NCI-H524 (cell line): ENCODE measurements at regions not wholly inside any gene's neighbourhood (a gene's known extent, or its start where the extent isn't known, plus 50 kb on each side); places are given as distances from the start of the nearest gene placed in this dataset.

ENCODE experiments used
- DNase-seq, 2 experiments: peaks; one replicate each; lab custom pipeline; 2025; lab: John Stamatoyannopoulos, UW

- DNase-seq = no peak
Measured at GRCh38 chr6:158249340-158249836, 62.9 kb upstream of the TULP4 start.

DNA sequence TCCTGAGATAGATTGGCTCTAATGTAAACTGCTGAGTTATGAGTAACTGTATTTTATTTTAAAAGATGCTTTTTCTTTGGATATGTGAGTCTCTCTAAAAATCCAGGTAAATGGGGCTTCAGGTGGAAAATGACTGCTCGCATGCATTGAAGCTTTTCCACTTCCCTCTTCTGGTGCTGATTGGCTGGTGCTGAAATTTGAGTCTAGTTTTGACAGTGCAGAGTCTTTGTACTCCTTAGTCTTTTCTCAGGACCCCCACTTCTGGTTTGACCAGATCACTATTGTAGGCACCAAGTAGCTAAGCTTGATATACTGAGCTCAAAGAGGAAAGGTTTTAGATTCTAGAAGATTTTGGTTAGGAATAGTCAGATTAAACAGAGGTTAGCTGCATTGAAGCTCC, 60.7 kb upstream of the TULP4 start:
- DNase-seq = no peak

GRCh38 chr6:158253248-158253647, 59.0 kb upstream of the TULP4 start:
- DNase-seq = peak; percentile 77 to 88

GRCh38 chr6:158255275-158255988, 56.8 kb upstream of the TULP4 start:
- DNase-seq = no peak

DNA sequence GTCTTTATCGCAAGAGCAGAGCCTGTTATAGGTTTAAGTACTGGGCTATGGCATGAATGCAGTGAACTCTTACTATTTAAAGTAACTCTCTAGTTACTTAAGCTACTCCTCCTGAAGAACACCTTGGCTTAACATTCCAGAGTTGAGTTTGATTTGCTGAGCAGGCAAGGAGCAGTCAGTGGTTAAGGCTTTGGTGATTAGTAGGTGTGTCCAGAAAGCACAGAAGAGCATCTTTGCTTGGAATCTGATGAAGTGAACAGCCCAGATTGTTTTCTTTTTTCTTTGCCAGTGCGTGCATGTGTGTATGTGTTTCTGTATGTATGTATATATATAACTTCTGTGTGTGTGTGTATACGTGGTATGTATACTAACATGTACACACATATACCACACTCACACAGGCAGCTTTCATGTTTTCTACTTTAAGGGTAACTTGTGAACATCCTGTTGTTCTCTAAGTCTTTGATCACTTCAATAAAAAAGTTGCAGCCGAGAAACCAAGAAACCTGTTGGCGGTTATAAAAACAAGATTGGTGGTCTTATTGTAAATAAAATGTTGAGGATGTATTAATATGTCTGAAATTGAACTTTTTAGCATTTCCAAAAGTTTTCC, 56.2 kb upstream of the TULP4 start:
- DNase-seq = no peak

DNA sequence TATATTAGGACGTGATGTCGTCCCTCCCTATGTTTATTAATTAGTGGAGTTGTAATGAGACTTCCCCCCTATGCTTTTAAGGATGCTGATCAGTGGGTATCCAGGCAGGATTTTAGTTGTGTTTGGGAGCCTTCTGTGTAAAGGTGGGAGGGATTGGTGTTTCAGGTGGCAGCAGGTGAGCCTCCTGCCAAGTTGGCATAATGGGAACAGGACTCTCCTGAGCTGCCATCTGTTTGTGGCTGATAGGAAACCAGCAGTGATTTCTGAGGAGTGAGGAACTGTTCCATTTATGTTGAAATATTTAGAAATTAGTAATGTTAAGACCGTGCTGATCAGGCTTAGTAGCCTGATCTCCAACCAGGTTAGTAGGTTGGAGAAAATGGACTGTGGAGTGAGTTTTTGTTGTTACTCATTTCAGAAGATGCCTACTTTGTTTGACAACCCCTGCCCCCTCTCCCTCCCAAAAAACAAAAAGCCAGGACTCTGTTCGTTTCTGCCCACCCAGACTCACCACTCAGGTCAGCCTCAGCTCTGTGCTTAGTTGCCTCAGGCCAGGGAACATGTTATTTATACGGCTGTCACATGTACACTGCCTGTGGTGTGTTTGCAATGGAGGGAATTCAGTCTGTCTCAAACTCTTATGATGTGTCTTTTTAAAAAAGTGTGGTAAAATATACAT, 55.4 kb upstream of the TULP4 start:
- DNase-seq = no peak

DNA sequence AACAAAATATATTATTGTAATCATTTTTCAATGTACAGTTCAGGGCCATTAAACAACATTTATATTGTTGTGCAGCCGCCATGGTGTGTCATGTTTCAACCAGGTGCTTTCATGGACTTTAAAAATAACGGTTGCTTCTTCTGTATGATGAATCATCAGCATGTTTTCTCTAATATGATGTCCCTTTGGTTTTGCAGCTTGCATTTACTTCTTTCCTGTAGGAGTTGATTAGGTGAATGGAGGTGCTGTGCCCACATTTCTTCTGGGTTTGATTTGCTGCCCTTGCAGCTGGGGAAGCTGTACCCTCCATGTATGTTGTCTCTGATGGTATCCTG, 54.9 kb upstream of the TULP4 start:
- DNase-seq = no peak

DNA sequence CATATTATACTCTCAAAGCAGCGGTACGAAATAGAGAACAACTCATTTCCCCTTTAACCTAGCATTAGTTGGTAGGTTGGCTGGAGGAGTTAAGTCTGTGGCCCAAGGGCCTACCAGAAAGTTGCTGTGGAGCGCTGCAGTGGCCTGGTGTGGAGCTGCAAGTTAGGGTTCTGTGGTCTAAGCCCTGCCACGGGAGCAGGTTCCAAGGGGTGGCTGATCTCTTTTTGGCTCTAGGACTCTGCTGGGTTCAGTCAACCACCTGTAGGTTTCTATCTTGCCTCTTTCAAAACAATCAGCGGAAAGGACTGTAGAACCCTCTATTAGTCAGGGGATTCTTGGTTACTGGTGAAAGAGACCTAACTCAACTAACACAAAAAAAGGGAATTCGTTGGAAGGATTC, 54.5 kb upstream of the TULP4 start:
- DNase-seq = no peak

DNA sequence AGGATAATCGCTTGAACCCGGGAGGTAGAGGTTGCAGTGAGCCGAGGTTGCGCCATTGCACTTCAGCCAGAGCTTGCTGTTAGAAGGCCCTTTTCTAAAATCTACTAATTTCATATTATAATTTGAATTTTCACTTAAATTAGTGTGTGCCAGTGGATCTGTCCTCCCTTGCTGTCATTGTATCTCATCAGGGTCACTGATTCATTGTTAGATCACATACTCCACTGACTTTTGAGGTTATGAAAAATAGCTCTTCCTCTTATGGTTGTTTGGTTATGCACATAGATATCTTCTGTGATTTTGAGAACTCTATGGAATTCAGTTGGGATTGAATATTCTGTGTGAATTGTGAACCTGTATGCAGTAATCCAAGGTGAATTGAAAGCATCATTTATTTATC, 53.1 kb upstream of the TULP4 start:
- no peak for DNase-seq

GRCh38 chr6:158259845-158260244, 52.4 kb upstream of the TULP4 start:
- no peak for DNase-seq

DNA sequence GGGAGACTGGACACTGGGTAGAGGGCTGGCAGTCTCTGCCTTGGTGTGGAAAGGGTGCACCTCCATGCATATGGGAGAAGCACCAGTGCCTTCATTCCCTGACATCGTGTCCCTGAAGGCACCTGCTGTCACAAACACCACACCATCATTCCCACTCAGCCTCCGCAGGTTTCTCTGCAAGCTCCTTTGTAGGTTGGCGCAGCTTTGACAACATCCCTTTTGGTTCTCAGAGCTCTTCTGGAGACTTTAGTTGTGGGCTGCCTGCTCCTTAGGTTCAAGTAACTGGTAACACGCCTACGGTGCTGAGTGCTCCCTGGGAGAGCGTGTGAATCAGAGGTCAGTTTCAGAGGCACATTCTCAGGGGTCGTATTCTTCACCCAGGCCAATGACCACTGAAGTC, 50.2 kb upstream of the TULP4 start:
- no peak for DNase-seq
